NT2/D1 (cell line): ENCODE measurements at regions not wholly inside any gene's neighbourhood (a gene's known extent, or its start where the extent isn't known, plus 50 kb on each side); places are given as distances from the start of the nearest gene placed in this dataset.

ENCODE experiments used
- DNase-seq: peaks from one replicate; pipeline ENCODE4 v3.0.0-alpha.2; 2011; ENCODE audit warnings: low read depth, low spot score
- H3K27me3 ChIP-seq: 2 replicates; pipeline ENCODE4 v1.6.0; 2011; ENCODE audit warnings: mild to moderate bottlenecking; ENCODE audit not compliant: insufficient read length, insufficient read depth
- H3K36me3 ChIP-seq: 2 replicates; pipeline ENCODE4 v1.6.1; 2011; ENCODE audit warnings: mild to moderate bottlenecking, low read length, mixed read lengths; ENCODE audit not compliant: insufficient read depth, insufficient read length
- H3K4me1 ChIP-seq: 2 replicates; pipeline ENCODE4 v1.5.1; 2011; ENCODE audit not compliant: insufficient read depth, insufficient read length
- H3K4me3 ChIP-seq: 2 replicates; pipeline ENCODE4 v1.5.1; 2011; ENCODE audit warnings: low read depth; ENCODE audit not compliant: insufficient read length
- H3K9ac ChIP-seq: 2 replicates; pipeline ENCODE4 v1.6.0; 2011; ENCODE audit warnings: low read depth; ENCODE audit not compliant: insufficient read length
- H3K9me3 ChIP-seq: 2 replicates; pipeline ENCODE4 v1.5.1; 2011; ENCODE audit warnings: mild to moderate bottlenecking, low read length; ENCODE audit not compliant: insufficient read depth
- SUZ12 ChIP-seq: IDR thresholded peaks from 2 replicates; pipeline ENCODE4 v1.6.1; 2011; ENCODE audit not compliant: insufficient read length, insufficient read depth; ENCODE audit errors: extremely low read depth
- YY1 ChIP-seq: IDR thresholded peaks from 2 replicates; pipeline ENCODE4 v1.6.1; 2011; ENCODE audit not compliant: insufficient read length, insufficient read depth
- ZNF274 ChIP-seq: IDR thresholded peaks from 2 replicates; pipeline ENCODE4 v1.6.1; 2011; ENCODE audit warnings: mild to moderate bottlenecking, low read depth, low read length

DNA sequence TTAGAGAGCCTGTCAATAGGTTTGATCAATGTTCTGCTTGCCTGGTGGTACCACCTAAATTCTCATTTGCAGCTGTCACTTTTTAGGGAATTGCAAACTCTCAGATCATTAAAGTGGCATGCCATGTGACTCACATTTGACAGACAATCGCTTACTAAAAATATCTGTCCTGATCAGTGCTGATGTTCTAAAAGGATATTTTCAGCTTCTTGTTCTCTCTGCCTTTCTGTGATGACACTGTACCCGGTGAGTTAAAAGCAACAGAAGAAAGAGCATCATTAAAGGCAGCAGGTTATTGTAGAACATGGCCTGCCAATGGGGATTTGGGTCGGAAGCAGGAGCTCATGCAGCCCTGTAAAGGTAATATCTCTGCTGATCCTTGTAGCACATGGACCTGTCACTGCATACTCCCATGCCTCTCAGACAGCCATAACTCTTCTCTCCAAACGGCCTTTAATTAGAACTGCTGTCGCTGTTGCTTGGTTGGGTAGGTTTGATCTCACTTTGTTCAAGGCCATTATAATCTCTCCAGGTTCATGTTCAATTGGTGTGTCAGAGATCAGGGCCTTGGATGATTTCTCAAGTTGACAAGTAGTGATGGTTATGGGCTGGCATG is 441.3 kb upstream of the DEPDC1 start:
- no peak for DNase-seq
- Histone ChIP-seq H3K4me1 (no peaks in the 10 kb centered on the region), H3K27me3 (no peaks in the 10 kb centered on the region), H3K9me3 (no peaks in the 10 kb centered on the region), H3K36me3 (no peaks in the 10 kb centered on the region), H3K9ac (no peak overlapping the region), H3K4me3 (no peak overlapping the region)
- no peak for TF ChIP-seq ZNF274
- TF ChIP-seq SUZ12 = no peak
- TF ChIP-seq YY1 = no peak

- no peak for DNase-seq
- H3K36me3 ChIP-seq = no peaks in the 10 kb centered on the region
- no peaks in the 10 kb centered on the region for H3K4me1 ChIP-seq
- no peaks in the 10 kb centered on the region for H3K27me3 ChIP-seq
- no peaks in the 10 kb centered on the region for H3K9me3 ChIP-seq
- no peak for TF ChIP-seq YY1
- TF ChIP-seq ZNF274 = no peak
- no peak for TF ChIP-seq SUZ12
- no peak overlapping the region for H3K9ac ChIP-seq
- no peak overlapping the region for H3K4me3 ChIP-seq
These were observed 453.2 kb upstream of the DEPDC1 start for GRCh38 chr1:68950036-68950435.

DNA sequence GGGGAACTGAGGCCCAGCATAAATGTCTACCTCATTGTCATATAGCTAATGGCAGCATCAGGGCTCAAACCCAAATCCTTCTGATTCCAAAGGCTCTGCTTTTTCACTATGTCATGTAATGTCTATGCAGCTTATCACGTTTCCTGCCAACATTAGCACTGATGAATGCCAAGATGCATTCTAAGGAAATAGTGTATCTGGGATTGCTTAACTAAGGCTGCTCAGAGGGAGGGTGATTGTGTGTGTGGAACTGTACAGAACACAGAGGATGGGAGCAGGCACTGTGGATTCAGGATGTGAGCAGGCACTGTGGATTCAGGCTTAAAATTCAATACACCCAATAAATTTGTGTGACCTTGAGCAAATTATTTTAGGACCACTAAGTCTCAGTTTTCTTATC is 456.4 kb upstream of the DEPDC1 start:
- H3K4me1 ChIP-seq = no peaks in the 10 kb centered on the region
- H3K9ac ChIP-seq = no peak overlapping the region
- H3K9me3 ChIP-seq = no peaks in the 10 kb centered on the region
- DNase-seq = no peak
- H3K4me3 ChIP-seq = no peak overlapping the region
- H3K36me3 ChIP-seq = no peaks in the 10 kb centered on the region
- TF ChIP-seq YY1 (no peak), ZNF274 (no peak), SUZ12 (no peak)
- H3K27me3 ChIP-seq = no peaks in the 10 kb centered on the region

- no peak overlapping the region for H3K9ac ChIP-seq
- no peak for TF ChIP-seq SUZ12
- no peaks in the 10 kb centered on the region for H3K36me3 ChIP-seq
- no peaks in the 10 kb centered on the region for H3K4me1 ChIP-seq
- no peak overlapping the region for H3K4me3 ChIP-seq
- H3K27me3 ChIP-seq = no peaks in the 10 kb centered on the region
- no peak for DNase-seq
- no peaks in the 10 kb centered on the region for H3K9me3 ChIP-seq
These were observed 458.0 kb upstream of the DEPDC1 start for GRCh38 chr1:68954841-68955240.

DNA sequence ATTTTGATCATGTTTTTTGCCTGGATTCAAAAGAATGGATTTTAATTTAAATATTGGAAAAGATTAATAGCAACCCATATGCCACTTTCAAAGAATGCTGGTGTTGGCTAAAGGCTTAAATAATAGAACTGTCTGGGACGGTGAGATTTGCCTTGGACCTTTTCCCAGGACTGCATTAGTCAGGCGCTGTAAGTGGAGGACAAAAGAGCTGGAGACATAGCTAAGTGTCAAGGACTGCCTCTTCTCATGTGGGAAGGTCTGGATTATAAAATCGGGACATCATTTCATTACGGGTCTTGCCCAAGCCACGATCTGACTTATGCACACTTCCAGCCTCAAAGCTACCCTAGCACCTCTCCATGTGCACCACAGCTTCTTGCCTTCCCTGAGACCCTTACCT is 458.5 kb upstream of the DEPDC1 start:
- no peaks in the 10 kb centered on the region for H3K36me3 ChIP-seq
- no peak overlapping the region for H3K4me3 ChIP-seq
- no peak for DNase-seq
- no peaks in the 10 kb centered on the region for H3K4me1 ChIP-seq
- H3K9ac ChIP-seq = no peak overlapping the region
- no peaks in the 10 kb centered on the region for H3K9me3 ChIP-seq
- no peaks in the 10 kb centered on the region for H3K27me3 ChIP-seq
- TF ChIP-seq YY1 (no peak), SUZ12 (no peak), ZNF274 (no peak)

- DNase-seq = no peak
- Histone ChIP-seq H3K4me3 (no peak overlapping the region), H3K36me3 (no peaks in the 10 kb centered on the region), H3K27me3 (no peaks in the 10 kb centered on the region), H3K9ac (no peak overlapping the region), H3K4me1 (no peaks in the 10 kb centered on the region), H3K9me3 (no peaks in the 10 kb centered on the region)
- no peak for TF ChIP-seq YY1
- no peak for TF ChIP-seq SUZ12
- no peak for TF ChIP-seq ZNF274
These were observed 462.1 kb upstream of the DEPDC1 start for GRCh38 chr1:68958958-68959357.

- no peaks in the 10 kb centered on the region for H3K4me1 ChIP-seq
- no peaks in the 10 kb centered on the region for H3K27me3 ChIP-seq
- H3K36me3 ChIP-seq = no peaks in the 10 kb centered on the region
- H3K9ac ChIP-seq = no peak overlapping the region
- TF ChIP-seq ZNF274 = no peak
- TF ChIP-seq YY1 = no peak
- TF ChIP-seq SUZ12 = no peak
- H3K4me3 ChIP-seq = no peak overlapping the region
- H3K9me3 ChIP-seq = no peaks in the 10 kb centered on the region
- no peak for DNase-seq
These were observed 462.7 kb upstream of the DEPDC1 start for GRCh38 chr1:68959461-68960030.

- H3K9ac ChIP-seq = no peak overlapping the region
- no peak overlapping the region for H3K4me3 ChIP-seq
- DNase-seq = no peak
- no peaks in the 10 kb centered on the region for H3K36me3 ChIP-seq
- H3K27me3 ChIP-seq = no peaks in the 10 kb centered on the region
- no peak for TF ChIP-seq YY1
- no peak for TF ChIP-seq ZNF274
- TF ChIP-seq SUZ12 = no peak
- H3K9me3 ChIP-seq = no peaks in the 10 kb centered on the region
- H3K4me1 ChIP-seq = no peaks in the 10 kb centered on the region
These were observed 464.3 kb upstream of the DEPDC1 start for GRCh38 chr1:68961143-68961542.
